H9 (cell line): ENCODE measurements at regions not wholly inside any gene's neighbourhood (a gene's known extent, or its start where the extent isn't known, plus 50 kb on each side); places are given as distances from the start of the nearest gene placed in this dataset.

ENCODE experiments used
- DNase-seq: peaks from one replicate; pipeline ENCODE4 v3.0.0-alpha.2; 2017
- H2AFZ ChIP-seq: one replicate; pipeline ENCODE4 v1.6.1; 2013; ENCODE audit warnings: mild to moderate bottlenecking, low read length, control low read depth, moderate library complexity
- H2AK5ac ChIP-seq: 2 replicates; pipeline ENCODE4 v1.6.1; 2013; ENCODE audit warnings: low read length, control low read depth, mixed read lengths; ENCODE audit not compliant: insufficient read length
- H2BK120ac ChIP-seq: one replicate; pipeline ENCODE4 v1.6.1; 2013; ENCODE audit warnings: low read depth, mild to moderate bottlenecking, low read length, control low read depth, inconsistent platforms; ENCODE audit not compliant: poor library complexity, severe bottlenecking
- H2BK12ac ChIP-seq: 2 replicates; pipeline ENCODE4 v1.6.1; 2013; ENCODE audit warnings: low read length, control low read depth, mixed read lengths, low read depth; ENCODE audit not compliant: insufficient read length
- H2BK15ac ChIP-seq: 2 replicates; pipeline ENCODE4 v1.6.1; 2013; ENCODE audit warnings: low read depth, low read length, control low read depth
- H2BK20ac ChIP-seq: one replicate; pipeline ENCODE4 v1.6.1; 2013; ENCODE audit warnings: low read depth, mild to moderate bottlenecking, low read length, control low read depth, inconsistent platforms; ENCODE audit not compliant: poor library complexity, severe bottlenecking
- H2BK5ac ChIP-seq: 2 replicates; pipeline ENCODE4 v1.6.1; 2013; ENCODE audit warnings: low read length, control low read depth, mixed read lengths; ENCODE audit not compliant: insufficient read length
- H3K14ac ChIP-seq: 2 replicates; pipeline ENCODE4 v1.6.1; 2013; ENCODE audit warnings: low read length, control low read depth; ENCODE audit not compliant: insufficient read depth
- H3K18ac ChIP-seq: 2 replicates; pipeline ENCODE4 v1.6.1; 2013; ENCODE audit warnings: low read depth, mild to moderate bottlenecking, mixed read lengths, low read length, control low read depth; ENCODE audit not compliant: insufficient read length
- H3K23ac ChIP-seq: 2 replicates; pipeline ENCODE4 v1.6.1; 2013; ENCODE audit warnings: low read length, control low read depth, mixed read lengths, low read depth; ENCODE audit not compliant: insufficient read length
- H3K23me2 ChIP-seq: 2 replicates; pipeline ENCODE4 v1.6.1; 2013; ENCODE audit warnings: low read depth, mild to moderate bottlenecking, mixed read lengths, low read length, control low read depth; ENCODE audit not compliant: insufficient read length, poor library complexity, severe bottlenecking
- H3K27ac ChIP-seq: 2 replicates; pipeline ENCODE4 v1.5.1; 2013; ENCODE audit warnings: low read length, control low read depth, mixed read lengths, low read depth; ENCODE audit not compliant: insufficient read length
- H3K27me3 ChIP-seq: 2 replicates; pipeline ENCODE4 v1.6.1; 2013; ENCODE audit warnings: low read length, control low read depth, inconsistent platforms; ENCODE audit not compliant: insufficient read depth
- H3K4ac ChIP-seq: 2 replicates; pipeline ENCODE4 v1.6.1; 2013; ENCODE audit warnings: low read depth, mild to moderate bottlenecking, control low read depth, inconsistent platforms, low read length, moderate library complexity
- H3K4me1 ChIP-seq: 2 replicates; pipeline ENCODE4 v1.6.1; 2013; ENCODE audit warnings: low read length, control low read depth, inconsistent platforms; ENCODE audit not compliant: insufficient read depth
- H3K4me2 ChIP-seq: 2 replicates; pipeline ENCODE4 v1.6.1; 2013; ENCODE audit warnings: low read length, control low read depth, mixed read lengths; ENCODE audit not compliant: insufficient read length, insufficient read depth
- H3K56ac ChIP-seq: 2 replicates; pipeline ENCODE4 v1.6.1; 2013; ENCODE audit warnings: low read depth, mild to moderate bottlenecking, mixed read lengths, low read length, control low read depth; ENCODE audit not compliant: insufficient read length
- H3K79me1 ChIP-seq: 2 replicates; pipeline ENCODE4 v1.6.1; 2013; ENCODE audit warnings: low read depth, mild to moderate bottlenecking, moderate library complexity, low read length, control low read depth, inconsistent platforms; ENCODE audit not compliant: insufficient read depth, poor library complexity, severe bottlenecking
- H3K79me2 ChIP-seq: 2 replicates; pipeline ENCODE4 v1.6.1; 2013; ENCODE audit warnings: low read length, control low read depth, inconsistent platforms; ENCODE audit not compliant: insufficient read depth
- H3K9ac ChIP-seq: 2 replicates; pipeline ENCODE4 v1.6.1; 2013; ENCODE audit warnings: low read length, control low read depth, mixed read lengths; ENCODE audit not compliant: insufficient read length; ENCODE audit errors: extremely low read depth
- H3K9me3 ChIP-seq: one replicate; pipeline ENCODE4 v1.6.1; 2013; ENCODE audit warnings: low read depth, low read length, inconsistent platforms; ENCODE audit not compliant: control insufficient read depth
- H3T11ph ChIP-seq: one replicate; pipeline ENCODE4 v1.6.1; 2013; ENCODE audit warnings: mild to moderate bottlenecking, low read length, control low read depth, inconsistent platforms
- H4K20me1 ChIP-seq: one replicate; pipeline ENCODE4 v1.6.1; 2013; ENCODE audit not compliant: control insufficient read depth, insufficient read length, insufficient read depth
- H4K5ac ChIP-seq: 2 replicates; pipeline ENCODE4 v1.6.1; 2013; ENCODE audit warnings: low read depth, mild to moderate bottlenecking, mixed read lengths, low read length, control low read depth; ENCODE audit not compliant: insufficient read length
- H4K8ac ChIP-seq: replicated peaks from 2 replicates; pipeline ENCODE4 v1.6.1; 2013; ENCODE audit warnings: low read length, control low read depth, mixed read lengths, low read depth; ENCODE audit not compliant: insufficient read length
- H4K91ac ChIP-seq: 2 replicates; pipeline ENCODE4 v1.6.1; 2013; ENCODE audit warnings: low read depth, mild to moderate bottlenecking, moderate library complexity, mixed read lengths, low read length, control low read depth; ENCODE audit not compliant: insufficient read length
- H3K27ac Mint-ChIP-seq, 3 experiments: 2 replicates in 2 of 3; 3 replicates in 1 of 3; pipeline ENCODE4 v1.8.0; 2020 to 2021; ENCODE audit warnings: mixed read lengths in 3 of 3, mild to moderate bottlenecking in 1 of 3, moderate library complexity in 1 of 3
- H3K27me3 Mint-ChIP-seq: 2 replicates; pipeline ENCODE4 v1.8.0; 2021; ENCODE audit warnings: low read depth, mild to moderate bottlenecking, moderate library complexity, mixed read lengths
- H3K36me3 Mint-ChIP-seq, 3 experiments: 2 replicates in 2 of 3; 3 replicates in 1 of 3; pipeline ENCODE4 v1.8.0; 2020 to 2021; ENCODE audit warnings: low read depth in 3 of 3, mixed read lengths in 3 of 3; ENCODE audit not compliant: insufficient read depth in 1 of 3
- H3K4me1 Mint-ChIP-seq, 2 experiments: 2 replicates each; pipeline ENCODE4 v1.8.0; 2020; ENCODE audit warnings: mixed read lengths in 2 of 2
- H3K4me3 Mint-ChIP-seq, 2 experiments: 2 replicates in 1 of 2; 3 replicates in 1 of 2; pipeline ENCODE4 v1.8.0; 2020 to 2021; ENCODE audit warnings: mild to moderate bottlenecking in 2 of 2, mixed read lengths in 2 of 2, moderate library complexity in 1 of 2
- H3K9me3 Mint-ChIP-seq, 2 experiments: 2 replicates in 1 of 2; 3 replicates in 1 of 2; pipeline ENCODE4 v1.8.0; 2020; ENCODE audit warnings: mild to moderate bottlenecking in 2 of 2, mixed read lengths in 2 of 2, moderate library complexity in 1 of 2
- CTCF ChIP-seq: fragments of 200-600 bp; sonication (generic); conservative IDR thresholded peaks from 3 replicates; pipeline ENCODE4 v1.8.0; 2021; ENCODE audit warnings: antibody characterized with exemption, mild to moderate bottlenecking
- WGBS: extraction: QIAGEN DNeasy Blood & Tissue Kit; methylation state at CpG from one replicate; pipeline ENCODE4 v1.1.7; 2013; ENCODE audit warnings: missing lambda C conversion rate, low lambda C conversion rate, mixed read lengths; ENCODE audit not compliant: insufficient read length; ENCODE audit errors: extremely low coverage; 5-methylcytosine and 5-hydroxymethylcytosine counted together

- Histone ChIP-seq H2AK5ac (no peak overlapping the region), H2BK20ac (no peak overlapping the region), H3K9me3 (no peaks in the 10 kb centered on the region), H3K27ac (no peak overlapping the region), H3K23ac (no peak overlapping the region), H3K79me2 (no peaks in the 10 kb centered on the region), H3K18ac (no peak overlapping the region), H3K23me2 (no peaks in the 10 kb centered on the region), H4K91ac (no peak overlapping the region), H3K4me1 (no peaks in the 10 kb centered on the region), H3K9ac (no peak overlapping the region), H2BK5ac (no peak overlapping the region), H3K56ac (no peak overlapping the region), H2BK120ac (no peak overlapping the region), H3K14ac (no peak overlapping the region), H2BK12ac (no peak overlapping the region), H3K4me2 (no peak overlapping the region), H2BK15ac (no peak overlapping the region), H3K27me3 (no peaks in the 10 kb centered on the region), H2AFZ (no peak overlapping the region), H4K20me1 (no peaks in the 10 kb centered on the region), H3K79me1 (no peaks in the 10 kb centered on the region), H3K4ac (no peak overlapping the region), H4K8ac (no peak overlapping the region), H3T11ph (no peak overlapping the region), H4K5ac (no peak overlapping the region)
- TF ChIP-seq CTCF = no peak
- H3K4me3 Mint-ChIP-seq = no peak overlapping the region
- DNase-seq = no peak
- peaks cover 13 to 14% of the 10 kb centered on the region in 2 experiments for H3K4me1 Mint-ChIP-seq
- H3K27me3 Mint-ChIP-seq = no peaks in the 10 kb centered on the region
- no peak overlapping the region for H3K27ac Mint-ChIP-seq
- H3K9me3 Mint-ChIP-seq = no peaks in the 10 kb centered on the region
- no peaks in the 10 kb centered on the region; a peak in 1 of 7 replicates for H3K36me3 Mint-ChIP-seq
- no CpG with 5 or more reads among the region's 1 CpG for WGBS
Measured at GRCh38 chr6:93964926-93965325, 545.6 kb upstream of the EPHA7 start.
